Stomach smooth muscle (tissue), 2 donors: ENCODE measurements at regions not wholly inside any gene's neighbourhood (a gene's known extent, or its start where the extent isn't known, plus 50 kb on each side); places are given as distances from the start of the nearest gene placed in this dataset.
"Not testable (repeated sequence)": the region's sequence is repeated elsewhere in the genome, so short reads cannot be mapped to it uniquely, and the experiment has no call there.

ENCODE experiments used
- H3K27ac ChIP-seq: one replicate; pipeline ENCODE4 v1.7.0; 2013; ENCODE audit warnings: mild to moderate bottlenecking, low read length, inconsistent platforms
- H3K27me3 ChIP-seq, 2 donors: one replicate each; pipeline ENCODE4 v1.7.0; 2013; ENCODE audit warnings: low read length in 2 of 2; ENCODE audit not compliant: insufficient read depth in 2 of 2, control insufficient read depth in 1 of 2
- H3K36me3 ChIP-seq, 2 donors: one replicate each; pipeline ENCODE4 v1.7.0; 2013; ENCODE audit warnings: low read length in 2 of 2; ENCODE audit not compliant: control insufficient read depth in 2 of 2, insufficient read depth in 2 of 2
- H3K4me1 ChIP-seq: one replicate; pipeline ENCODE4 v1.7.0; 2013; ENCODE audit warnings: low read length; ENCODE audit not compliant: control insufficient read depth, insufficient read depth
- H3K4me3 ChIP-seq, 2 donors: one replicate each; pipeline ENCODE4 v1.7.0; 2013; ENCODE audit warnings: low read length in 2 of 2
- H3K9ac ChIP-seq, 2 donors: one replicate each; pipeline ENCODE4 v1.7.0; 2013; ENCODE audit warnings: low read length in 2 of 2, mild to moderate bottlenecking in 1 of 2
- H3K9me3 ChIP-seq, 2 donors: one replicate each; pipeline ENCODE4 v1.7.0; 2013; ENCODE audit warnings: low read length in 2 of 2; ENCODE audit not compliant: control insufficient read depth in 2 of 2
- donor health status: healthy.
- donor health status: Pancreatic carcinoma.

- no peaks in the 10 kb centered on the region for H3K9me3 ChIP-seq
- H3K27me3 ChIP-seq: no peaks in the 10 kb centered on the region
- H3K4me1 ChIP-seq: no peaks in the 10 kb centered on the region
- H3K9ac ChIP-seq: no peak overlapping the region
- H3K27ac ChIP-seq: no peak overlapping the region
- H3K36me3 ChIP-seq: no peaks in the 10 kb centered on the region
- no peak overlapping the region for H3K4me3 ChIP-seq
Measured at GRCh38 chr13:66237411-66238062, 992.6 kb downstream of the PCDH9 start.

GRCh38 chr13:66234159-66234558, 996.0 kb downstream of the PCDH9 start:
- H3K9me3 ChIP-seq: no peaks in the 10 kb centered on the region
- no peak overlapping the region for H3K4me3 ChIP-seq
- no peaks in the 10 kb centered on the region for H3K36me3 ChIP-seq

GRCh38 chr13:66231958-66232357, 998.2 kb downstream of the PCDH9 start:
- H3K4me3 ChIP-seq, H3K4me1 ChIP-seq, H3K9me3 ChIP-seq, H3K27ac ChIP-seq, H3K27me3 ChIP-seq, H3K9ac ChIP-seq, H3K36me3 ChIP-seq: not testable (repeated sequence)

More at GRCh38 chr13:66234159-66234558, 996.0 kb downstream of the PCDH9 start:
- H3K27me3 ChIP-seq: no peaks in the 10 kb centered on the region
- no peak overlapping the region for H3K9ac ChIP-seq
- no peaks in the 10 kb centered on the region for H3K4me1 ChIP-seq
- no peak overlapping the region for H3K27ac ChIP-seq

GRCh38 chr13:66225072-66225471, 1005.1 kb downstream of the PCDH9 start:
- no peak overlapping the region for H3K27ac ChIP-seq
- H3K9ac ChIP-seq: no peak overlapping the region
- no peak overlapping the region for H3K4me3 ChIP-seq

GRCh38 chr13:66224663-66225062, 1005.5 kb downstream of the PCDH9 start:
- no peaks in the 10 kb centered on the region for H3K4me1 ChIP-seq
- no peak overlapping the region for H3K27ac ChIP-seq

More at GRCh38 chr13:66225072-66225471, 1005.1 kb downstream of the PCDH9 start:
- Histone ChIP-seq H3K36me3 (no peaks in the 10 kb centered on the region), H3K9me3 (no peaks in the 10 kb centered on the region), H3K4me1 (no peaks in the 10 kb centered on the region), H3K27me3 (no peaks in the 10 kb centered on the region)

GRCh38 chr13:66222926-66223325, 1007.2 kb downstream of the PCDH9 start:
- H3K4me1 ChIP-seq: no peaks in the 10 kb centered on the region

More at GRCh38 chr13:66224663-66225062, 1005.5 kb downstream of the PCDH9 start:
- H3K4me3 ChIP-seq: no peak overlapping the region
- H3K36me3 ChIP-seq: no peaks in the 10 kb centered on the region
- H3K27me3 ChIP-seq: no peaks in the 10 kb centered on the region
- H3K9ac ChIP-seq: no peak overlapping the region
- no peaks in the 10 kb centered on the region for H3K9me3 ChIP-seq

GRCh38 chr13:66222127-66222526, 1008.0 kb downstream of the PCDH9 start:
- H3K27me3 ChIP-seq: no peaks in the 10 kb centered on the region
- H3K4me1 ChIP-seq: no peaks in the 10 kb centered on the region
- H3K4me3 ChIP-seq: no peak overlapping the region
- no peak overlapping the region for H3K27ac ChIP-seq
- H3K9ac ChIP-seq: no peak overlapping the region
- H3K9me3 ChIP-seq: no peaks in the 10 kb centered on the region
- no peaks in the 10 kb centered on the region for H3K36me3 ChIP-seq

More at GRCh38 chr13:66222926-66223325, 1007.2 kb downstream of the PCDH9 start:
- Histone ChIP-seq H3K36me3 (no peaks in the 10 kb centered on the region), H3K27me3 (no peaks in the 10 kb centered on the region), H3K27ac (no peak overlapping the region), H3K9ac (no peak overlapping the region), H3K9me3 (no peaks in the 10 kb centered on the region), H3K4me3 (no peak overlapping the region)

GRCh38 chr13:66219506-66219905, 1010.6 kb downstream of the PCDH9 start:
- H3K9ac ChIP-seq: no peak overlapping the region
- H3K9me3 ChIP-seq: no peaks in the 10 kb centered on the region
- no peak overlapping the region for H3K4me3 ChIP-seq
- H3K27me3 ChIP-seq: no peaks in the 10 kb centered on the region
- H3K4me1 ChIP-seq: no peaks in the 10 kb centered on the region
- H3K27ac ChIP-seq: no peak overlapping the region
- no peaks in the 10 kb centered on the region for H3K36me3 ChIP-seq

GRCh38 chr13:66218583-66218982, 1011.6 kb downstream of the PCDH9 start:
- no peak overlapping the region for H3K9ac ChIP-seq
- H3K27ac ChIP-seq: no peak overlapping the region
- H3K27me3 ChIP-seq: no peaks in the 10 kb centered on the region
- no peak overlapping the region for H3K4me3 ChIP-seq
- no peaks in the 10 kb centered on the region for H3K36me3 ChIP-seq
- H3K4me1 ChIP-seq: no peaks in the 10 kb centered on the region
- H3K9me3 ChIP-seq: no peaks in the 10 kb centered on the region

- H3K27ac ChIP-seq: no peak overlapping the region
- H3K27me3 ChIP-seq: no peaks in the 10 kb centered on the region
- no peak overlapping the region for H3K4me3 ChIP-seq
- H3K9me3 ChIP-seq: no peaks in the 10 kb centered on the region
- H3K9ac ChIP-seq: no peak overlapping the region
- no peaks in the 10 kb centered on the region for H3K4me1 ChIP-seq
- H3K36me3 ChIP-seq: no peaks in the 10 kb centered on the region
Measured at GRCh38 chr13:66216728-66217127, 1013.4 kb downstream of the PCDH9 start.

GRCh38 chr13:66214467-66214866, 1015.7 kb downstream of the PCDH9 start:
- Histone ChIP-seq H3K27ac (no peak overlapping the region), H3K4me1 (no peaks in the 10 kb centered on the region), H3K9ac (no peak overlapping the region), H3K36me3 (no peaks in the 10 kb centered on the region), H3K9me3 (no peaks in the 10 kb centered on the region), H3K4me3 (no peak overlapping the region), H3K27me3 (no peaks in the 10 kb centered on the region)
